Ecto neural progenitor cell (in vitro differentiated cells): ENCODE measurements at regions not wholly inside any gene's neighbourhood (a gene's known extent, or its start where the extent isn't known, plus 50 kb on each side); places are given as distances from the start of the nearest gene placed in this dataset.
"Not testable (repeated sequence)": the region's sequence is repeated elsewhere in the genome, so short reads cannot be mapped to it uniquely, and the experiment has no call there.

Experiments used
- DNase-seq: peaks from one replicate; pipeline ENCODE4 v3.0.0-alpha.2; 2018; ENCODE audit warnings: low spot score

DNA sequence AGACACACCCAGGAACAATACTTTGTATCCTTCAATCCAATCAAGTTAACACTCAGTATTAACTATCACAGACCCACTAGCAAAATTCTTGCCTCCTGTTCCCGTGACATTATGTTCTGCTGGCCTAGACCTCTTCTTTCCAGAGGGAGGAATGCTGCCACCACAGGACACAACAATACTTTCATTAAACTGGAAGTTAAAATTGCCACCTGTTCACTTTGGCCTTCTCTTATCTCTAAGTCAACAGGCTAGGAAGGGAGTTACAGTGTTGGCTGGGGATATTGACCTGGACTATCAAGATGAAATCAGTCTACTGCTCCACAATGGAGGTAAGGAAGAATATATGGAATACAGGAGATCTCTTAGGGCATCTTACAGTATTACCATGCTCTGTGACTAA lies 1000.4 kb upstream of the GBE1 start:
- DNase-seq, result no peak

DNA sequence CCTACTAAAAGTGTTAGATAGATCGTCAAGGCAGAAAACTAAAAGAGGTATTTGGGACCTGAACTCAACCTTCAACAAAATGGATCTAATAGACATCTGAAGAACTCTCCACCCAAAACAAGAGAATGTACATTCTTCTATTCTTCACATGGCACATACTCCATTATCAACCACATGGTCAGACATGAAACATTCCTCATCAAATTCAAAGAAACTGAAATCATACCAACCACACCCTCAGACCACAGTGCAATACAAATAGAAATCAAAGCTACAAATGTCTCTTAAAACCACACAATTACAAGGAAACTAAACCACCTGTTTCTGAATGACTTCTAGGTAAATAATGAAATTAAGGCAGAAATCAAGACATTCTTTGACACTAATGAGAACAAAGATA lies 984.1 kb upstream of the GBE1 start:
- DNase-seq, result no peak

GRCh38 chr3:82743196-82743595 lies 981.8 kb upstream of the GBE1 start:
- DNase-seq, result no peak

DNA sequence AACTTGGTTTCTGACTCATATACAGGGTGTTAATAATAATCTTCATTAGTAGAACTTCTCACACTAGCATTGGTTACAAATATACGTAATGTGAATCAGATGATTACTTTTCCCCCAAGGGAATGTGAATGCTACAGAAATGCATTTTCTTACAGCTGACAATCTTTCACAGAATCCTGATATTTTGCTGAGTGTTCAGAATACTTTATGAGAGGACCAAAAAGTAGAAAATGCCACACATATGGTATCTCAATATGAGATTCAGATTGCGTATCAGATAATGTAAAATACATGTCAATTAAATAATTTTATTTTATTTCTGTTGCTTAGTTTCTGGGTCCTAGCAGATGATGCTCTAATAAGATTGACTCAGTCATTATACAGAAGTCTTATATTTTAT lies 979.9 kb upstream of the GBE1 start:
- no peak for DNase-seq

GRCh38 chr3:82739390-82739789 lies 977.9 kb upstream of the GBE1 start:
- DNase-seq, result no peak

- no peak for DNase-seq
Observed at GRCh38 chr3:82736696-82737277, 975.3 kb upstream of the GBE1 start.

DNA sequence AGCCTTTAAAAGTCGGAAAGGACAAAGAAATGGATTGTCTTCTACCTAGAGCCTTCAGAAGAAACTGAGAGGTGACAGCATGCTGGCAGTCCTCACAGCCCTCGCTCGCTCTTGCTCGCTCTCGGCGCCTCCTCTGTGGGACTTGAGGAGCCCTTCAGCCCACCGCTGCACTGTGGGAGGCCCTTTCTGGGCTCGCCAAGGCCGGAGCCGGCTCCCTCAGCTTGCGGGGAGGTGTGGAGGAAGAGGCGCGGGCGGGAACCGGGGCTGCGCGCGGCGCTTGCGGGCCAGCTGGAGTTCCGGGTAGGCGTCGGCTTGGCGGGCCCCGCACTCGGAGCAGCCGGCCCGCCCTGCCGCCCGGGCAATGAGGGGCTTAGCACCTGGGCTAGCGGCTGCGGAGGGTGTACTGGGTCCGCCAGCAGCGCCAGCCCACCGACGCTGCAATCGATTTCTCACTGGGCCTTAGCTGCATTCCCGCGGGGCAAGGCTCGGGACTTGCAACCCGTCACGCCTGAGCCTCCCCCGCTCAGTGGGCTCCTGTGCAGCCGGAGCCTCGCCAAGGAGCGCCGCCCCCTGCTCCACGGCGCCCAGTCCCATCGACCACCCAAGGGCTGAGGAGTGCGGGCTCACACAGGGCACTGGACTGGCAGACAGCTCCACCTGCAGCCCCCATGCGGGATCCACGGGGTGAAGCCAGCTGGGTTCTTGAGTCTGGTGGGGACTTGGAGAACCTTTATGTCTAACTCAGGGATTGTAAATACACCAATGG lies 953.8 kb upstream of the GBE1 start:
- no peak for DNase-seq

- DNase-seq, result no peak
Observed at GRCh38 chr3:82707035-82707434, 945.6 kb upstream of the GBE1 start.

DNA sequence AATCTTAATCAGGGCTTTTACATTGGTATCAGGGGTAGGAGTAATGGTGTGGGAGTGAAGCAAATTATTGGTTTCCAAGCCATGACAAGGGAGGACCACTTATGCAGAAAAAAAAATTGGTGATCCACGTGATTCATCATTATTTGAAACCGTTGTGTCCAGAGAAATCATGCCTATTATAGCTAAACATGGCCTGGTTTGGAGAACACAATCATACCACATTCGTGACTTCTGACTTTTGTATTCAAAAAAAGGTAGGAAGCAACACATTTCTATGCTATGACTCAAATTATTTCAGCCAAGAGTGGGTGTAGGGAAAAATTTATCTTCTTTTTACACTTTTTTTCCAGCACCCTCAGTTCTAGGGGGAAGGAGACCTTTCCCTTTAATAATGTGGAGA lies 924.3 kb upstream of the GBE1 start:
- no peak for DNase-seq

GRCh38 chr3:82676356-82677026 lies 915.0 kb upstream of the GBE1 start:
- DNase-seq, result no peak

- DNase-seq, result no peak
Observed at GRCh38 chr3:82672966-82673365, 911.5 kb upstream of the GBE1 start.

GRCh38 chr3:82671466-82671865 lies 910.0 kb upstream of the GBE1 start:
- DNase-seq, result no peak

DNA sequence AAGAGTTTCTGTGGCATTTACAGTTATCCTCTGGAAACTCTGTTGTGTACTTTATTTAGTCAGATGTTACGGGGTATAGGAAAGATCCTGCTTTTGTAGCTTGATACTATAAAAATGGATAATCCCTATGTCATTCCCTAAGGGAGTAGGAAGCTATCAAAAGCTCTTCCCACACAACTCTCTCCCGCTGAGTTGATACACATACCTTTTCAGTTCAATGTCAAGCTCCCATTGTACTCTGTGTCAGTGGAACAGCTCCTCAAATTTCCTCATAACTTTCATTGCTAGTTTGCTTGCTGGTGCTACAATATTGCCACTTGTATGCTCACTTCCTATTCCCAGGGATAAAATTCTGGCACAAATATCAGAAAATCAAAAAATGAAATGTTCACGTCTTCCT lies 893.3 kb upstream of the GBE1 start:
- no peak for DNase-seq

DNA sequence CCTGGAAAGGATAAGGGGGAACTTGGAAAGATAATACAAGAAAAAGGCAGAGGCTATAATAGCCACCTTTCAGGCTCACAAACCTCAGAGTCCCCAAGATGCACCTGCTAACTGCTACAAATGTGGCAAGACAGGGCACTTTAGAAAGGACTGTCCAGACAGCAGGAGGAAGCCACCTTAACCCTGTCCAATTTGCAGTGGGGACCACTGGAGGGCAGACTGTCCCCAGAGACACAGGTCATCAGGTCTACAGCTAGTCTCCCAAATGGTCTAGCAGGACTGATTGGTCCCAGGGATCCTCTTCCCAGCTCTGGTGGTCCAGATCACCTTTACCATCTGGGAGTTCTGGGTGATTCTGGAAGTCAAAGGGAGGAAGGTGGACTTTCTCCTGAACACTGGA lies 882.5 kb upstream of the GBE1 start:
- DNase-seq, result no peak

DNA sequence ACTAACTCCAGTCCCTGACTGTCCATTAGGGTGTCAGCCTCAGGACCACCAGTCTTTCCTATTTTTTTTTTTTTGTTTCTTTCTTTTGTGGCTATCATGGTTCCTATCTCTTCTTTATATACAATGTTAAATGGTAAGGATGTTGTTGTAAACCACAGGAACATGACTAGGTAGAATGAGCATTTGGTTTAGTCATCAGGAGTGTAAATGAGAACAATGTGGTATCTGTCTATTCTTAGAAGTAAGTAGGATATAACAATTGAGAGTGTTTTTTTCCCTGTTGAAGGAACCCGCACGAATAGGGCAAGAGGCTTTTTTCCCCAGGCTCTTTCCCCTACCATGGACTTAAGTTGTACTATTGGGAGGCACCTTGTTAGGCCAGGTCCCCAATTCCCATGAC lies 880.3 kb upstream of the GBE1 start:
- DNase-seq, result no peak

DNA sequence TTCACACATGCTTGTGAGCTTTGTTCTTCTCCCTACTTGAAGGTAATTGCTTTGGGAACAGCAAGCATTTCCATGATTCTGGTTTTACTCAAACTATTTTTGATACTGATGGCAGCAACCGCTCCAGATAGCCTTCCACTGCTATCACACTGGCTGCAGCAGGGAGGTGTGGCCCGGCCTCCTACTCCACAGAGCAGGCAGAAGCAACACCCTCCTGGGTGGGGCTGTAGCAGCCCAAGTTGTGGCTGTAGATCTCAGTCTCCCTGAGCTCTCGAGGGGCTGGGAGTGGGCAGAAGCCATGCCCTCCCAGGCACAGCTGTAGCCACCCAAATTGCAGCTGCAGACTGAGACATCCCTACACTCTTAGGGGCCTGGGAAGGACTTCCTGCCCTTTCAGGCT lies 878.8 kb upstream of the GBE1 start:
- no peak for DNase-seq

DNA sequence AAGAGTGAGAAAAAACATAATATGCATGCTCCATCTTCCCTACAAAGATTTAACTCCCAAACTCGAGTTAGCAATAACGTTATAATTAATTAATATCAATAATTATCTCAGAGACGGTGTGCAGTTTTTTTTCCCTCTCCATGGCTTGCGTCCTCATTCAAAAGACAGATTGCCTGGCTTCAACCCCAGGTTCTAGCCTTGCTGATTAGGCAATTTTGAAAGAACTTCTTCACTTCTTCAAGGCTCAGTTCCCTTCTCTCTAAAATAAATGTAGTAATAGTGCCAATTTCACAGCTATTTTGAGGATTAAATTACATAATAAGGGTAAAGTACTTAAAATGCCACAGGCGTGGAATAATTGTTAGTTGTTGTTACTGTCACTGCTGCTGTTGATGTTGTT lies 876.1 kb upstream of the GBE1 start:
- no peak for DNase-seq

DNA sequence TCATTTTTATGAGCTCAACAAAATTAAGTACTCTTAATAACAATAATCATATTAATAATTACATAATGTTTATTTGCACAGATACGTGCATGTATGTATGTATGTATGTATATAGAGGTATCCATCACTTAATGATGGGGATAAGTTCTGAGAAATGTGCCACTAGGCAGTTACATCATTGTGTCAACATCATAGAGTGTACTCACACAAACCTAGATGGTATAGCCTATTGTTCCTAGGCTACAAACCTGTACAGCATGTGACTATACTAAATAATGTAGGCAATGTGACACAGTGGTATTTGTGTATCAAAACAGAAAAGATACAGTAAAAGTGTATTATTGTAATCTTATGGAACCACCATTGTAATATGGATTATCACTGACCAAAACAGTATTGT lies 874.7 kb upstream of the GBE1 start:
- DNase-seq, result no peak

DNA sequence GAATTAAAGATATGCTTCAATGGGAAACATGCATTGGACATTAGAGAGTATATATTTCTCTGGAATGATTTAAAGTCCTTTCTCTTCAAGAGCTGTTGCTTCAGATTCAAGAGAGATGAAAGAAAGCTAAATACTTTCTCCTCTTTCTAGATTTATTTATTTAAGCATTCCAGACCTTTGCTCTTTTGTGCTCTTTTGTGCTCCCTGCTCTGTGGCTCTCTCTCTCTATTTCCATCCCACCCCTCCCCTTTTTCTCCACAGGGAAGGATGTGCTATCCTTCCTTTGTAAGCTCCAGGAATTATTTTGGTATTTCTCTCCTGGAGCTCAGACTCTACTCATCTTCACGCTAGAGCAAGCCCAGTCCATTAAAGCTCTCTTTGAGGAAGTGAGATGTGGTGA lies 871.9 kb upstream of the GBE1 start:
- DNase-seq, result no peak

- DNase-seq, result no peak
Observed at GRCh38 chr3:82629937-82630336, 868.5 kb upstream of the GBE1 start.

- DNase-seq, result no peak
Observed at GRCh38 chr3:82628385-82629014, 867.1 kb upstream of the GBE1 start.

- no peak for DNase-seq
Observed at GRCh38 chr3:82627733-82628132, 866.3 kb upstream of the GBE1 start.

GRCh38 chr3:82620744-82621143 lies 859.3 kb upstream of the GBE1 start:
- not testable (repeated sequence) for DNase-seq
